Osteocyte (in vitro differentiated cells): ENCODE measurements at regions not wholly inside any gene's neighbourhood (a gene's known extent, or its start where the extent isn't known, plus 50 kb on each side); places are given as distances from the start of the nearest gene placed in this dataset.

Source experiments
- DNase-seq: peaks from one replicate; pipeline ENCODE4 v3.0.0; 2021; ENCODE audit warnings: mixed read lengths; ENCODE audit not compliant: unreplicated experiment; ENCODE audit errors: extremely low spot score
- H3K27ac Mint-ChIP-seq: one replicate; pipeline ENCODE4 v1.8.0; 2021; ENCODE audit warnings: mild to moderate bottlenecking, mixed read lengths; ENCODE audit not compliant: unreplicated experiment
- H3K27me3 Mint-ChIP-seq: one replicate; pipeline ENCODE4 v1.8.0; 2021; ENCODE audit warnings: mixed read lengths; ENCODE audit not compliant: unreplicated experiment
- H3K36me3 Mint-ChIP-seq: one replicate; pipeline ENCODE4 v1.8.0; 2021; ENCODE audit warnings: mixed read lengths; ENCODE audit not compliant: unreplicated experiment
- H3K4me1 Mint-ChIP-seq: one replicate; pipeline ENCODE4 v1.8.0; 2021; ENCODE audit warnings: mixed read lengths; ENCODE audit not compliant: unreplicated experiment
- H3K4me3 Mint-ChIP-seq: one replicate; pipeline ENCODE4 v1.8.0; 2021; ENCODE audit warnings: mild to moderate bottlenecking, moderate library complexity, mixed read lengths; ENCODE audit not compliant: unreplicated experiment
- H3K9me3 Mint-ChIP-seq: one replicate; pipeline ENCODE4 v1.8.0; 2021; ENCODE audit warnings: mixed read lengths; ENCODE audit not compliant: unreplicated experiment
- CTCF ChIP-seq: fragments of 200-600 bp; sonication (generic); IDR thresholded peaks from 2 replicates; pipeline ENCODE4 v1.5.0; 2021; ENCODE audit warnings: antibody characterized with exemption, mild to moderate bottlenecking, moderate library complexity

- H3K9me3 Mint-ChIP-seq: peaks cover 7% of the 10 kb centered on the region
- no peaks in the 10 kb centered on the region for H3K27me3 Mint-ChIP-seq
- H3K27ac Mint-ChIP-seq: no peak overlapping the region
- H3K4me3 Mint-ChIP-seq: no peak overlapping the region
- DNase-seq: no peak
- no peaks in the 10 kb centered on the region for H3K36me3 Mint-ChIP-seq
- H3K4me1 Mint-ChIP-seq: no peaks in the 10 kb centered on the region
- no peak for TF ChIP-seq CTCF
Observed at GRCh38 chr10:106076496-106076895, 1088.0 kb downstream of the SORCS1 start.

- no peaks in the 10 kb centered on the region for H3K9me3 Mint-ChIP-seq
- no peak for TF ChIP-seq CTCF
- no peak overlapping the region for H3K4me3 Mint-ChIP-seq
Observed at GRCh38 chr10:106053061-106053460, 1111.4 kb downstream of the SORCS1 start.

GRCh38 chr10:106044503-106044902, 1120.0 kb downstream of the SORCS1 start:
- no peak for DNase-seq
- Mint-ChIP-seq H3K9me3 (peaks cover 7% of the 10 kb centered on the region), H3K4me1 (no peaks in the 10 kb centered on the region), H3K36me3 (no peaks in the 10 kb centered on the region), H3K27ac (no peak overlapping the region), H3K4me3 (no peak overlapping the region), H3K27me3 (no peaks in the 10 kb centered on the region)
- TF ChIP-seq CTCF: no peak

More at GRCh38 chr10:106053061-106053460, 1111.4 kb downstream of the SORCS1 start:
- Mint-ChIP-seq H3K4me1 (no peaks in the 10 kb centered on the region), H3K27ac (no peak overlapping the region), H3K36me3 (no peaks in the 10 kb centered on the region), H3K27me3 (no peaks in the 10 kb centered on the region)
- no peak for DNase-seq

GRCh38 chr10:106043863-106044262, 1120.6 kb downstream of the SORCS1 start:
- TF ChIP-seq CTCF: no peak
- Mint-ChIP-seq H3K4me1 (no peaks in the 10 kb centered on the region), H3K4me3 (no peak overlapping the region), H3K27ac (no peak overlapping the region), H3K27me3 (no peaks in the 10 kb centered on the region), H3K36me3 (no peaks in the 10 kb centered on the region), H3K9me3 (peaks cover 7% of the 10 kb centered on the region)
- no peak for DNase-seq

- Mint-ChIP-seq H3K27ac (no peak overlapping the region), H3K4me1 (no peaks in the 10 kb centered on the region), H3K9me3 (peaks cover 10% of the 10 kb centered on the region), H3K4me3 (no peak overlapping the region), H3K27me3 (no peaks in the 10 kb centered on the region), H3K36me3 (no peaks in the 10 kb centered on the region)
- no peak for TF ChIP-seq CTCF
- DNase-seq: no peak
Observed at GRCh38 chr10:106038246-106038645, 1126.3 kb downstream of the SORCS1 start.
